Endothelial cell of umbilical vein (primary cell): ENCODE measurements at regions not wholly inside any gene's neighbourhood (a gene's known extent, or its start where the extent isn't known, plus 50 kb on each side); places are given as distances from the start of the nearest gene placed in this dataset.
A peak's percentile ranks its signal among the peaks of the same experiment; 100 is the strongest.

ENCODE experiments used
- BruUV-seq: library from RNA; stranded (reverse); fragments of 400-500 nt; replicated peaks from 2 replicates; lab custom pipeline; 2021; lab: Mats Ljungman, UMichigan
- CTCF ChIA-PET: fragments of 300-600, 350-600 bp; sonication (Branson Sonifier 250); formaldehyde crosslinking; loops from one replicate; lab custom pipeline; 2021; ENCODE audit warnings: antibody characterized with exemption, inconsistent platforms; lab: Charles Lee
- POLR2A ChIA-PET: fragments of 300-600, 350-600 bp; sonication (Branson Sonifier 250); formaldehyde crosslinking; loops from one replicate; lab custom pipeline; 2021; ENCODE audit warnings: antibody characterized with exemption, inconsistent platforms; lab: Charles Lee
- DNase-seq: peaks from one replicate; pipeline ENCODE4 v3.0.0-alpha.2; 2011; ENCODE audit warnings: low read depth, low spot score
- FAIRE-seq: peaks from 2 replicates; lab custom pipeline; 2011; peaks lifted over from hg19 to GRCh38; lab: Jason Lieb, UNC
- H2AFZ ChIP-seq: 2 replicates; pipeline ENCODE4 v1.6.0; 2012; ENCODE audit warnings: low read depth, low read length, control low read depth, inconsistent platforms
- H3K27ac ChIP-seq: 2 replicates; pipeline ENCODE4 v1.5.1; 2011; ENCODE audit warnings: low read depth, mild to moderate bottlenecking, control low read depth, low read length, moderate library complexity; ENCODE audit not compliant: insufficient read depth
- H3K27me3 ChIP-seq, 2 experiments: 2 replicates each; pipeline versions ENCODE4 v1.6.0 to v1.6.1; 2011; ENCODE audit warnings: low read length in 2 of 2, mixed read lengths in 1 of 2; ENCODE audit not compliant: control insufficient read depth in 2 of 2, insufficient read depth in 2 of 2
- H3K36me3 ChIP-seq, 2 experiments: 2 replicates in 1 of 2; 3 replicates in 1 of 2; pipeline ENCODE4 v1.5.1; 2011; ENCODE audit warnings: low read length in 2 of 2, mild to moderate bottlenecking in 1 of 2, moderate library complexity in 1 of 2; ENCODE audit not compliant: control insufficient read depth in 2 of 2, insufficient read depth in 2 of 2; ENCODE audit errors: extremely low read depth in 1 of 2
- H3K4me1 ChIP-seq: 3 replicates; pipeline ENCODE4 v1.5.1; 2011; ENCODE audit warnings: mild to moderate bottlenecking, low read length; ENCODE audit not compliant: control insufficient read depth, insufficient read depth; ENCODE audit errors: extremely low read depth
- H3K4me2 ChIP-seq: 2 replicates; pipeline ENCODE4 v1.6.1; 2011; ENCODE audit warnings: low read length, control low read depth, mixed read lengths; ENCODE audit not compliant: insufficient read depth
- H3K4me3 ChIP-seq, 3 experiments: fragments of 200-600 bp in 1 of 3; sonication (generic), shearing (Covaris generic) in 1 of 3; replicated peaks in 1 of 3; 2 replicates each; pipeline ENCODE4 v1.5.1; 2011 to 2016; ENCODE audit warnings: control low read depth in 3 of 3, low read length in 3 of 3, mild to moderate bottlenecking in 2 of 3, inconsistent platforms in 1 of 3, low read depth in 1 of 3, moderate library complexity in 1 of 3; ENCODE audit not compliant: insufficient read depth in 1 of 3
- H3K79me2 ChIP-seq: 2 replicates; pipeline ENCODE4 v1.6.0; 2012; ENCODE audit warnings: low read length, inconsistent platforms; ENCODE audit not compliant: control insufficient read depth, insufficient read depth
- H3K9ac ChIP-seq: replicated peaks from 2 replicates; pipeline ENCODE3; 2011; ENCODE audit warnings: low read length, control low read depth; ENCODE audit not compliant: insufficient read depth; ENCODE audit errors: extremely low read depth
- H3K9me1 ChIP-seq: replicated peaks from 3 replicates; pipeline ENCODE4 v1.6.0; 2011; ENCODE audit warnings: mild to moderate bottlenecking, low read length; ENCODE audit not compliant: control insufficient read depth, insufficient read depth; ENCODE audit errors: extremely low read depth
- H3K9me3 ChIP-seq: replicated peaks from 2 replicates; pipeline ENCODE4 v1.5.1; 2012; ENCODE audit warnings: low read length, inconsistent platforms; ENCODE audit not compliant: control insufficient read depth, insufficient read depth
- H4K20me1 ChIP-seq: replicated peaks from 2 replicates; pipeline ENCODE3; 2011; ENCODE audit warnings: mild to moderate bottlenecking, low read length; ENCODE audit not compliant: control insufficient read depth, insufficient read depth; ENCODE audit errors: extremely low read depth
- CTCF ChIP-seq, 2 donors: IDR thresholded peaks; 1 replicate in 1 of 2; 2 replicates in 1 of 2; pipeline ENCODE4 v1.5.1; 2011; ENCODE audit warnings: low read length in 2 of 2, mild to moderate bottlenecking in 2 of 2, moderate library complexity in 2 of 2, control low read depth in 1 of 2, inconsistent platforms in 1 of 2, low read depth in 1 of 2; ENCODE audit not compliant: insufficient read depth in 1 of 2; ENCODE audit errors: extremely low read depth in 1 of 2
- EZH2 ChIP-seq: IDR thresholded peaks from 2 replicates; pipeline ENCODE4 v1.6.1; 2012; ENCODE audit warnings: borderline replicate concordance, low read depth, mild to moderate bottlenecking, moderate library complexity, low read length, inconsistent platforms; ENCODE audit not compliant: severe bottlenecking
- FOS ChIP-seq: IDR thresholded peaks from 2 replicates; pipeline ENCODE4 v1.6.1; 2011; ENCODE audit warnings: mild to moderate bottlenecking, low read length, moderate library complexity, borderline replicate concordance; ENCODE audit not compliant: insufficient read depth
- GATA2 ChIP-seq: IDR thresholded peaks from 2 replicates; pipeline ENCODE4 v1.7.0; 2011; ENCODE audit warnings: low read depth, mild to moderate bottlenecking, moderate library complexity, mixed read lengths, low read length; ENCODE audit not compliant: insufficient read length, insufficient read depth
- JUN ChIP-seq: IDR thresholded peaks from 2 replicates; pipeline ENCODE4 v1.6.1; 2011; ENCODE audit warnings: borderline replicate concordance, low read depth; ENCODE audit not compliant: insufficient read length, insufficient read depth
- MAX ChIP-seq: IDR thresholded peaks from 2 replicates; pipeline ENCODE4 v1.6.1; 2011; ENCODE audit not compliant: insufficient read depth, insufficient read length
- MYC ChIP-seq: IDR thresholded peaks from one replicate; pipeline ENCODE4 v1.6.1; 2011; ENCODE audit warnings: mild to moderate bottlenecking, low read depth, low read length
- POLR2A ChIP-seq: IDR thresholded peaks from 2 replicates; pipeline ENCODE4 v1.6.1; 2012; ENCODE audit warnings: low read depth, mild to moderate bottlenecking, control low read depth, low read length
- POLR2AphosphoS5 ChIP-seq: IDR thresholded peaks from 2 replicates; pipeline ENCODE4 v1.6.1; 2012; ENCODE audit warnings: low read depth, mild to moderate bottlenecking, control low read depth, low read length, moderate library complexity; ENCODE audit not compliant: insufficient read depth
- dilution Hi-C: fragments of 300-500 bp; cut with MboI; formaldehyde crosslinking; loops from one replicate; pipeline ENCODE4 v1.15.0; 2019; ENCODE audit warnings: low sequenced_read_pairs; ENCODE audit not compliant: extremely low pct_ligation_motif_present
- intact Hi-C: fragments of 100-400 bp; cut with micrococcal nuclease; formaldehyde crosslinking; loops from one replicate; pipeline ENCODE4 v1.10.0; 2022

- DNase-seq (peak; percentile 30), FAIRE-seq (no peak)
- Histone ChIP-seq H3K4me3 (no peak overlapping the region), H3K27me3 (peaks cover 2 to 8% of the 10 kb centered on the region in 2 experiments), H3K36me3 (no peaks in the 10 kb centered on the region), H3K9me1 (no peaks in the 10 kb centered on the region), H3K79me2 (no peaks in the 10 kb centered on the region), H3K9ac (no peak overlapping the region), H4K20me1 (no peaks in the 10 kb centered on the region), H3K27ac (no peak overlapping the region), H2AFZ (no peak overlapping the region), H3K4me2 (no peak overlapping the region), H3K4me1 (no peaks in the 10 kb centered on the region), H3K9me3 (no peaks in the 10 kb centered on the region)
- BruUV-seq, result no TSS peak
- ChIA-PET POLR2A (interaction anchor here (0.6 to 1.2 kb wide), 2 partner anchors 21 to 1227 kb away, joined by 3 to 4 read pairs; partner anchors contain the start of gene BCL6), CTCF (interaction anchor here (0.6 to 3.2 kb wide), 3 partner anchors 18 to 1232 kb away, joined by 3 to 19 read pairs (median 11); partner anchors contain the start of gene BCL6)
- dilution Hi-C loops, result no loop called here
- intact Hi-C loops, result loop anchor here (5.0 kb wide), 1 partner anchor 70 kb away; no protein-coding TSS in a partner anchor
- no peak for TF ChIP-seq POLR2AphosphoS5
- TF ChIP-seq EZH2, result no peak
- TF ChIP-seq MAX, result no peak
- TF ChIP-seq POLR2A, result no peak
- TF ChIP-seq GATA2, result no peak
- TF ChIP-seq MYC, result no peak
- TF ChIP-seq CTCF (IDR thresholded peaks at IDR 0.05; ENCODE audit: extremely low read depth in 1 of 2, insufficient read depth in 1 of 2, low read depth in 1 of 2, low read length in 2 of 2), result no peak
- TF ChIP-seq JUN, result no peak
- TF ChIP-seq FOS, result no peak
Observed at GRCh38 chr3:188972310-188972709, 199.5 kb upstream of the TPRG1 start.
